GM18907 (cell line): ENCODE measurements at regions not wholly inside any gene's neighbourhood (a gene's known extent, or its start where the extent isn't known, plus 50 kb on each side); places are given as distances from the start of the nearest gene placed in this dataset.
"Not testable (repeated sequence)": the region's sequence is repeated elsewhere in the genome, so short reads cannot be mapped to it uniquely, and the experiment has no call there.

ENCODE experiments used
- ATAC-seq: cut with Tn5 transposase; IDR thresholded peaks from one replicate; pipeline ENCODE4 v1.9.1; 2021; ENCODE audit warnings: mild to moderate bottlenecking, moderate library complexity; ENCODE audit not compliant: unreplicated experiment

DNA sequence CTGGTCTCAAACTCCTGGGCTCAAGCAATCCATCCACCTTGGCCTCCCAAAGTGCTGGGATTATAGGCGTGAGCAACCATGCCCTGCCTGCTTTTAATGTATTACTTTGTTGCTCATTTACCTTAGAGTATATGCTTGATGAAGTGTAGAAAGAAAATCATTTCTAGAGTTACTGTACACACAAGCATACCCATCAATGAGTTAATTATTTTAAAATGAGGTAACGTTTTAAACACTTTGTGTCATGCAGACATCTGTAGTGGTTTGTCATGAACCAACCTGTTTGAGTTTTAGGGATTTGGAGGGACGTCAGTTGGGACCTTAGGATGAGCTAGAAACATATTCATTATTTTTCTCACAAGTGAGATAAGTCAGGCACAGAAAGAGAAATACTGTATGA is 332.4 kb upstream of the IGF1R start:
- no peak for ATAC-seq

DNA sequence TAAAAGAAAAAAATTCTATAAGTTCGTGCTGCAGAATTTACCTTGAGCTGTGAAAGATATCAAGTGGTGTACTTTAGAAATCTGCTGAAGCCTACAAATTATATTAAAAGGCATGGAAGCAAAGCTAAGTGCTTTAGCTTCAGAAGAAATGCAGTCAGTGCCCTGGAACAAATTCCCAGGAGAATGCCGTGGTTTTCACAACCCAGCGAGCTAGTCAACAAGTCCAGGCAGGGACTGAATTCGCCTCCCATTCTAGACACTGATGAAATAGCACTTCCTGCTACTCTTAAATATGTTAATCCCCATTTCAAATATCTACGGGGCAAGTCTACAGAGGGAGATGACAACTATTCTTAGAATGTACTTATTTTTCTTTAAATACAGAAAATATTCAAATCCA is 326.4 kb upstream of the IGF1R start:
- ATAC-seq: no peak

GRCh38 chr15:98322581-98322980 is 325.8 kb upstream of the IGF1R start:
- no peak for ATAC-seq

DNA sequence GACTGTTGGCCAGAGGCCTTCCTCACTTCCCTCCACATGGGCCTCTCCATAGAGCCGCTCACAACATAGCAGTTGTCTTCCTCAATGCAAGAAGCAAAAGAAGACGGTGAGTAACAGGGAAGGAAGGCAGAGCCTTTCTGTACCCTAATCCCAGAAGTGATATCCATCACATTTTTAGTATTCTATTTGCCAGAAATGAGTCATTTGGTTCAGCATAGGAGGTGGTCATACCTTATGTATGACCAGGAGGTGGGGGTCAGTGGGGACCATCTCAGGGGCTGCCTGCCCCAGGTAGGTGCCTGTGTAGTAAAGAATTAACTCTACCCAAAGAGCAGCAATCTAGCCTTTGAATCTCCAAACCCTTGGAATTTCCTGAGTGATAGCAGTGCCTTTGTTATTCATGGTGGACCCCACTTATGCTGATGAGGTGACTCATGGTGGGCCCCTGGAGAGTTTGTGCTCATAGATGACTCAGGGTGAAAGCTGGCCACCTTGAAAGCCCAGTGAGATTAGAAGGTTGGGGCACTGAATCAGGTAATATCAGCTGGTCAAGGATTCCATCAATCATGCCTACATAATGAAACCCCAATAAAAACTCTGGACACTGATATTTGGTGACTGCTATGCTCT is 323.9 kb upstream of the IGF1R start:
- no peak for ATAC-seq

DNA sequence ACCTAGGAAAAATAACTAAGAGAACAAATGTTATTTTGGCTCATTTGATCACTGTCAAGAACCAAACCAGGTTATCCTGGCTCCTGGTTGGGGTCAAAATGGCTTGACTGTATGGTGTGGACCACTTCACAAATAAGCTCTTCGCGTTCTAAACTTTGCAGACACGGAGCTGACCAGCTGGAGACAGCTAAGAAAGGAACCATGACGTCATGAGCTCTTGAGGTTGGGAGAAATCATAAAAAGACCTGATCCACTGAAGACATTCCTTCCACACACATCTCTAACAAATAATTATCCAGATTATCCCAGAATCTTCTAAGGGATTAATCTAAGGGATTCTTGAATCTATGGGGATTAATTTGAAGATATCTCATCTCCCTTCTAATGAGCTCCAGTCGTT is 321.5 kb upstream of the IGF1R start:
- no peak for ATAC-seq

DNA sequence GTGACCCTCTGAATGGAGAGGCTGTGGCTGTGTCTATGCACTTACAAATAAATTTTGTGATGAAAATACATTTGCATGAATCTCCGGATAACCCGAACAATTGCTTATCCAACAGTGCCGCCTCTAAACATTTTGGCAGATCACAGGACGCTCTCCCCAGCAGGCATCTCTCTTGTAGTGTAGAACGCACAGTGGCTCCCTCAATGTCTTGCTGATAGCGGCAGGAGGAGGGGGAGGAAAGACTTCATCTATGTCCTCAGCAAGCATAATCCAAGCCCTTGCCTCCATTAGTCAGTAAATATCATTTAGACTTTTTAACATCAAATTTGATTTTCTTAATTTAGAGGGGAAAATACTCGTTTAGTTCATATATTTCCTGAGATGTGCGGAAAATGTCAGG is 318.1 kb upstream of the IGF1R start:
- ATAC-seq: no peak

- no peak for ATAC-seq
These were observed 317.5 kb upstream of the IGF1R start for GRCh38 chr15:98330692-98331435.

DNA sequence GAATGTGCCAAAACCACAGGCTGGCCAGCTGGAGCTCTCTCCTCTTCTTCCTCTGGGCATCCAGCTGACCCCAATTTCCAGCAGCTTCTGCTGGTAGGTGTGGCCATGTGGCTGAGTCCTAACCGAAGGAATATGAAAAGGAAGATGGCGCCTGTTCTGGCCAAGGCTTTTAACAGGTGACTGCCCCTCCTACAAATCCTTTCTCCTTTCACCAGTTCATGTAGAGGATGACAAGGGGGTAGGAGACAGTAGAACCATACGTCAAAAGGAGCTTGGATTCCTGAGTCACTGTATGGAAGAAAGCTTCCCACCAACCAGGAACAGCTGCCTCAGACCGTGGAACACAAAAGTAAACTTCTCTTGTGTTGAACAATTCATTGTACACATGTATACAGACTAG is 316.7 kb upstream of the IGF1R start:
- no peak for ATAC-seq

DNA sequence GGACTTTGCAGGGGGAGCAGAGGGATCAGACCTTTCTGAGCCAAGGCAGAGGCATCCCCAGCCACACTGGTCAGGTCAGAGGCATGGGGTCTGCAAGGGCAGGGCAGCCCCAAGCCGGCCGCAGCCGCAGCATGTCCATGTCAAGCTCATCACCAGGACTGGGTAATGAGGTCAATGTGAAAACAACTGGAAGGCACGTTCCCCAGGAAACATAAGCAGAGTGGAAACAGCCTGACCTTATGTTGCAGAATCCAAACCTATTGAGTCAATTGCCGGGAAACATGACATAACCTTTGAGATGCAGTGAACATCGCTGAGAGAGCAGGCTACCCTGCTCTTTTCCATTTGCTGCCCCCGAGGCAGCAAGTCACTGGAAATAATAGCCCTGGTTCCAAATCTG is 315.1 kb upstream of the IGF1R start:
- no peak for ATAC-seq

DNA sequence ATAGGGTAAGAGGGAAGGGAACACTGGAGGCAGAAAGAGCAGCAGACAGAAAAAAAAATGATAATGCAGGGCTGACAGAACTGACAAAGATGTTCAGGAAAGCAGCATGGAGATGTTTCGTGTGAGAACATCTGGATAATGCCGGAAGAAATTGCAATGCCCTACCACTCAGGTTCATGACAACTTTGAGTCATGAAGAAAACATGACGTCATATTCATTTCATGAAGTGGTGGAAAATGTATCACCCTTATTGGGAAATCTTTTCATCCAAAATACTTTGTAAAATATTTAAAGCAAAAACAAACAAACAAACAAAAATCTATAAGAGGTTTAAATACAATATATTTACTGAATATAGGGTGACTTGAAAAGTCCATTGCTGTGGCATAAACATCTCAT is 305.4 kb upstream of the IGF1R start:
- ATAC-seq: no peak

- no peak for ATAC-seq
These were observed 303.7 kb upstream of the IGF1R start for GRCh38 chr15:98344591-98344990.

- ATAC-seq: no peak
These were observed 301.3 kb upstream of the IGF1R start for GRCh38 chr15:98347001-98347400.

DNA sequence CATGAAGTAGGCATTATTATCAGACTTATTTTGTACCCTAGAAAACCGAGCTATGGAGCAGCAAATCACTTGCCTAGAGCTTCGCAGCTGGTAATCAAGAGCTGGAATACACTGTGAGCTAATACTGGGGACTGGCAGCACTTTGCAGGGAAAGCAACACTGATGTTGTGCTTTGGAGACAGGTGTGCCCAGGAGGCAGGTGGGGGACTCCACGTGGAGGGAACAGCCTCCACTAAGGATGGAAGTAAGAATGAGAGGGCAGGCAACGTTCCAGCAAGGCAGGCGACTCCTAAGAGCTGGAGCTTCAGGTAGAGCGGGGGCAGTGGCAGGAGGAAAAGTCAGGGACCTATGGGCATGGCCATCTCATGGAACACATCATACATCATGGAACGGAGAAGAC is 300.5 kb upstream of the IGF1R start:
- no peak for ATAC-seq

DNA sequence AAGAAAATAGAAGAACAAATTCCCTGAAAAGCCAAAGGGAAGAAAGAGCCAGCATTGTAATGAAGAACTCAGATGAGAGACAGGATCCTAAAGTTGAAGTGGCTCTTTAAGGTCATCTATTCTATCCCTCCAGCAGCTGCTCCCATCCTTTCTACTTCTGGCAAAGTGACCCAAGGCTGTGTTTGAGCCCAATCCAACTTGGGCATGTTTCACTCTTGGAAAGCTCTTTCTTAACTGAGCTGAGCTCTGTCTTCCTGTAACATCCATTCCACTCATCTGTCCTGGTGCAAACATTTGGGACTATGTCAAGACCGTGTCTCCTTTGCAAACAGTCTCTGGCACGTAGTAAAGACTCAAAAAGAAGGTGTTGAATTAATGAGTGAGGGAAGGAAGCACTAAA is 298.1 kb upstream of the IGF1R start:
- ATAC-seq: no peak

GRCh38 chr15:98358274-98358673 is 290.1 kb upstream of the IGF1R start:
- ATAC-seq: not testable (repeated sequence)

GRCh38 chr15:98358971-98359370 is 289.4 kb upstream of the IGF1R start:
- no peak for ATAC-seq

DNA sequence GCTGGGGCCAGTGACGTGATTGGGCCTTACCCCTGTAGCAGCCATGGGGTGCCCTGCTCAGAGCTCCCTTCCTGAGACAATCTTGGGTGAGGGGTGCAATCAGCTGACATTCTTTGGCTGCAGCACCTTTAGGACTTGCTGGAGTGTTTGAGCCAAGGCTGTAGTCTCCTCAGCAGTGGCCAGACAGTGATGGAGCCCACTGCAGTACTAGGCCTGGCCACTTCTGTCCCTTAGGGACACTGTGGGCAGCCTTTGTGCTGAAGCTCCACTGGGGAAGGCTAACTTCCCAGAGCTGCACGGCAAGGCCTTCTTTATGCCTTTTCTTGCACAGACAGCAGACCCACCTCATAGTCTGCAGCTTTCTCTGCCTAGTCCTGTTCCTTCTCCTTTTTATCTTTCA is 284.9 kb upstream of the IGF1R start:
- no peak for ATAC-seq

DNA sequence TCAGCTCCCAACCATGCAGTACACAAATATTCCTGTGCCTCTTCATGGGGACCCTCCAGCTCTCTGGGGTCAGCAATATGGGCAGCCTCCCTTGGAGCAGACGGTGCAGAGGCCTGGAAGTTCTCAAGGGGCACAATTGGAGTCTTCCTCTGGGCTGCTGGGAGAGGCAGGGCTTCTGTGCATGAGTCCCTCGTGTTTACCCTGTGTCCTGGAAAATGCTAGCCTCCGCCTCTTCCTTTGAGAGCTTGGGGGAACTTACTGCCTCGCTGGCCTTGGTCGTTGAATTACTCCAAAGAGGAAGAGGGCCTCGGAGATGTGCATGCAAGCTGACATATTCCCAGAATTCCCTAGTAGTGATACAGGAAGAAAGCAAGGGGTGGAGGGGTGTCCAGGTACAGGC is 284.4 kb upstream of the IGF1R start:
- ATAC-seq: no peak

DNA sequence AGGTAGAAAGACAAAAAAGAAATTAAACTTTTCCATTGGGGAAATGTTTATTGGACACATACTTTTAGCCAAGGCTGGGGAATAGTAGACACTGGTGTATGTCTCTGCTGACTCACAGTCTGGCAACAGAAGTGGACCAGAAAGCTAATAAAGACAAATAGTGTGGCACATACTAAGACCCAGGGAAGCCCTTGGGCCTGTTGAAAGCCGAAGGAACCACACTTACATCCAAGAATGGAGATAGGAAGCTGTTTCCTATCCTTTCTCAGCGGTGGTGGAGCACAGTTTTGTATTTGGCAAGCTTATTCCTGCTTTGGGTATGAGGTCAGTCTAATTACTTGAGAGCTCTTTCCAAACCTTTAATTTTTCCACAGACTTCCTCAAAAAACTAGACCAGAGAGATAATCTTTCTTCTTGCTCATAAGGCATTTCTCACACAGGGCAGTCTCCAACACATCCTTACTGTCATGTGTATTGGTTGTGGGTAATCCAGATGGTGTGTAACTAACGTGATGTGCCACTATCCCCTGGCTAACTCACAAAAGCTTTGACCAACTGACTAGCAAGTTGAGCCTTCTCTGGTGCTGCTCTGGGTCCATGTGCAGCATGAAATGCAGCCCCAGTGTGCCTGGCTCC is 279.1 kb upstream of the IGF1R start:
- ATAC-seq: no peak

DNA sequence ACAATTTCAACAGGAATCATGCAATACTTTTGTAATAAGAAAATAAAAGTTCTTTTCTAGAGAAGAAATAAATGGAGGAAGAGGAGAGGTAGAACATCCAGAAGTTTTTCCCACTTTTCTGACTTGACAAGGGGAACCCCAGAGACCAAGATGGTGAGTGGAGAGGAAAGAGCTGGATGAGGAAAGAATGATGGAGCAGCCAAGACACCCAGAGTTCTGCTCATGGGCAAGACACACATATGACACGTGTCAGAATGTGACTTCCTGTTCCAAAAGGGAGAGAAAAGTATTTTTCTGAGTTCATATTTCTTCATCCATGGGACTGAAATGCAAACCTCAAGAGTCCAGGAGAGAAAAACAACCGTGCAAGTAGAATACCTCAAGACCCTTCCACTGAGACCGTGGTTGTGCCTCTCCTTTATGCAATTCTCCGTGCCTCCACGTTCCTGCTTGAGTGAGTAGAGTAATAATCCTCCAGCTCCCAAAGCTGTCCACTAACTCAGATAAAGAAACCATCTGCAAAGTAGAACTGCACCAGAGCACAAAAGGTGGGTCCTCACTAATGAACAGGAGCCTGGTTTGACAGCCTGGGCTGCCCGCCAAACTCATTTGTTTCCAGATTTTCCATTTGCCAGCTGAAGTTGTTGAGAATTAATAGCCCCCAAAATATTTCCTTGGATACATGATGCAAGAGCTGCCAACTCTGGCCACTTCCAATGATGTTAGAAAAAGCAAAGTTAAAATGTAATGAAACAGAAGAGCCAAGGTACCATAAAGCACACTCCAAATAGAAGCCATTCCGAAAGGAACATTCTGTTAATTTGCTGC is 272.6 kb upstream of the IGF1R start:
- ATAC-seq: no peak

DNA sequence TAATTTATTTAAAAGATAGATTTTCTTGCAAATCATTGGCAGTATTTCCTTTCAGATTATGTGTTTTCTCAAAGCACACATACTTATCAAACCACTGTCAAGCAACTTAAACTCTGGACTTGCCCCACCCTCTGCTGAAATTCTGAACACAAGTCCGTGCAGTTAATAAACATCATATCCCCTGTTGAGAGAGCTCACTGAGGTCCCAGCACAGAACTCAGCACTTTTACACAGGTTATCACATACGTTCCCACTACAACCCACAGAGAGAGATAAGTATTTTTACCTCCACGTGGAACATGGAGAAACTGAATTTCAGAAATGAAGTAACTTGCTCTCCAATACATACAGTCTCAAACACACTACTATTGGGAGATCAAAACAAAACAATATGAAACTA is 267.6 kb upstream of the IGF1R start:
- no peak for ATAC-seq

DNA sequence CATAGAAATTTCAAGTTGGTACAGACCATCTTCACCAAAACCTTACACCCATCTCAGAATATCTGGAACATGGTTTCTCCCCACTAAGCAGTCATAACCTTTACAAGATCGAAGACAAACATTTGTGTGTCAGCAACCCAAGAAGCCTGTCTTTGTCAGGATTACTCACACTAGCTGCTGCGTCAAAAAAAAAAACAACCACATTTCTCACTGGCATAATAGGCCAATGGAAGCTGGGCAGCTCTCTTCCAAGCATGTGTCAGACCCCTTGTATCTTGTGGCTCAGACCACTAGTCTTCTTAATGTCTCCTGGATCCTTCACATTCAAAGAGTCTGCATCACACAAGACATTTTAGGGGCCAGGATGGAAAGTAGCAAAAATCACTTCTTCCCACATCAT is 266.9 kb upstream of the IGF1R start:
- no peak for ATAC-seq
